ENCODE measurements at regions not wholly inside any gene's neighbourhood (a gene's known extent, or its start where the extent isn't known, plus 50 kb on each side); places are given as distances from the start of the nearest gene placed in this dataset.

- DNase-seq (ENCODE audit: unreplicated experiment) = no peak
- Mint-ChIP-seq H3K4me3 (ENCODE audit: unreplicated experiment) (no peak overlapping the region), H3K9me3 (ENCODE audit: unreplicated experiment) (no peaks in the 10 kb centered on the region), H3K27me3 (ENCODE audit: insufficient read depth, unreplicated experiment) (no peaks in the 10 kb centered on the region), H3K36me3 (ENCODE audit: insufficient read depth, unreplicated experiment) (no peaks in the 10 kb centered on the region), H3K27ac (ENCODE audit: low read depth, unreplicated experiment) (no peak overlapping the region), H3K4me1 (ENCODE audit: insufficient read depth, unreplicated experiment) (peaks cover 32% of the 10 kb centered on the region)
- intact Hi-C loops (cut with micrococcal nuclease) = no loop called here
- POLR2A ChIA-PET = no interaction called here
- TF ChIP-seq CTCF (IDR thresholded peaks at IDR 0.05; ENCODE audit: unreplicated experiment) = no peak
- CTCF ChIA-PET = no interaction called here
- no TSS peak for BruUV-seq (replicated peaks)
Observed at GRCh38 chr13:72201726-72202125, 334.7 kb upstream of the DACH1 start.

GRCh38 chr13:72199640-72200039 lies 332.6 kb upstream of the DACH1 start:
- H3K27ac Mint-ChIP-seq (ENCODE audit: low read depth, unreplicated experiment) = no peak overlapping the region
- no TSS peak for BruUV-seq (replicated peaks)
- H3K4me3 Mint-ChIP-seq (ENCODE audit: unreplicated experiment) = no peak overlapping the region
- H3K36me3 Mint-ChIP-seq (ENCODE audit: insufficient read depth, unreplicated experiment) = no peaks in the 10 kb centered on the region
- H3K9me3 Mint-ChIP-seq (ENCODE audit: unreplicated experiment) = no peaks in the 10 kb centered on the region
- ChIA-PET CTCF (interaction anchor here (0.6 to 1.7 kb wide), 2 partner anchors 9 to 299 kb away, joined by 3 to 4 read pairs; no protein-coding TSS in a partner anchor), POLR2A (no interaction called here)
- peaks cover 11% of the 10 kb centered on the region for H3K4me1 Mint-ChIP-seq (ENCODE audit: insufficient read depth, unreplicated experiment)
- H3K27me3 Mint-ChIP-seq (ENCODE audit: insufficient read depth, unreplicated experiment) = no peaks in the 10 kb centered on the region
- intact Hi-C loops (cut with micrococcal nuclease) = no loop called here
- no peak for TF ChIP-seq CTCF (IDR thresholded peaks at IDR 0.05; ENCODE audit: unreplicated experiment)
- no peak for DNase-seq (ENCODE audit: unreplicated experiment)

- Mint-ChIP-seq H3K36me3 (ENCODE audit: insufficient read depth, unreplicated experiment) (no peaks in the 10 kb centered on the region), H3K27ac (ENCODE audit: low read depth, unreplicated experiment) (no peak overlapping the region), H3K27me3 (ENCODE audit: insufficient read depth, unreplicated experiment) (no peaks in the 10 kb centered on the region), H3K9me3 (ENCODE audit: unreplicated experiment) (no peaks in the 10 kb centered on the region), H3K4me1 (ENCODE audit: insufficient read depth, unreplicated experiment) (peaks cover 6% of the 10 kb centered on the region), H3K4me3 (ENCODE audit: unreplicated experiment) (no peak overlapping the region)
- TF ChIP-seq CTCF (IDR thresholded peaks at IDR 0.05; ENCODE audit: unreplicated experiment) = no peak
- intact Hi-C loops (cut with micrococcal nuclease) = no loop called here
- BruUV-seq (replicated peaks) = no TSS peak
- DNase-seq (ENCODE audit: unreplicated experiment) = no peak
- POLR2A ChIA-PET = no interaction called here
- CTCF ChIA-PET = interaction anchor here (0.6 to 1.7 kb wide), 2 partner anchors 9 to 299 kb away, joined by 3 to 4 read pairs; no protein-coding TSS in a partner anchor
Observed at GRCh38 chr13:72198967-72199560, 332.1 kb upstream of the DACH1 start.

GRCh38 chr13:72198042-72198441 lies 331.0 kb upstream of the DACH1 start:
- no peak for DNase-seq (ENCODE audit: unreplicated experiment)
- no peak overlapping the region for H3K4me3 Mint-ChIP-seq (ENCODE audit: unreplicated experiment)
- H3K27ac Mint-ChIP-seq (ENCODE audit: low read depth, unreplicated experiment) = no peak overlapping the region
- H3K4me1 Mint-ChIP-seq (ENCODE audit: insufficient read depth, unreplicated experiment) = peaks cover 5% of the 10 kb centered on the region
- no TSS peak for BruUV-seq (replicated peaks)
- H3K9me3 Mint-ChIP-seq (ENCODE audit: unreplicated experiment) = no peaks in the 10 kb centered on the region
- intact Hi-C loops (cut with micrococcal nuclease) = no loop called here
- TF ChIP-seq CTCF (IDR thresholded peaks at IDR 0.05; ENCODE audit: unreplicated experiment) = no peak
- no peaks in the 10 kb centered on the region for H3K36me3 Mint-ChIP-seq (ENCODE audit: insufficient read depth, unreplicated experiment)
- ChIA-PET POLR2A (no interaction called here), CTCF (interaction anchor here (0.6 to 0.7 kb wide), 2 partner anchors 362 to 1157 kb away, joined by 3 read pairs; no protein-coding TSS in a partner anchor)
- H3K27me3 Mint-ChIP-seq (ENCODE audit: insufficient read depth, unreplicated experiment) = no peaks in the 10 kb centered on the region

Data from MCF 10A (cell line).